Memory B cell (primary cell): ENCODE measurements at regions not wholly inside any gene's neighbourhood (a gene's known extent, or its start where the extent isn't known, plus 50 kb on each side); places are given as distances from the start of the nearest gene placed in this dataset.

ENCODE experiments used
- ATAC-seq: fragments of 150-1000 bp; cut with Tn5 transposase; 2 replicates; pipeline ENCODE4 v1.10.0; 2021; ENCODE audit warnings: low read depth, mild to moderate bottlenecking, moderate library complexity
- DNase-seq, 2 donors: peaks; one replicate each; pipeline ENCODE4 v3.0.0; 2022; ENCODE audit warnings: low spot score in 2 of 2
- H3K27ac Mint-ChIP-seq: one replicate; pipeline ENCODE4 v1.8.0; 2022; ENCODE audit warnings: mild to moderate bottlenecking, moderate library complexity, mixed read lengths
- H3K27me3 Mint-ChIP-seq: one replicate; pipeline ENCODE4 v1.8.0; 2022; ENCODE audit warnings: mixed read lengths
- H3K36me3 Mint-ChIP-seq: one replicate; pipeline ENCODE4 v1.8.0; 2022; ENCODE audit warnings: mild to moderate bottlenecking, mixed read lengths
- H3K4me1 Mint-ChIP-seq: one replicate; pipeline ENCODE4 v1.8.0; 2022; ENCODE audit warnings: mixed read lengths
- H3K4me3 Mint-ChIP-seq: one replicate; pipeline ENCODE4 v1.8.0; 2022; ENCODE audit warnings: mild to moderate bottlenecking, moderate library complexity, mixed read lengths
- H3K9me3 Mint-ChIP-seq: one replicate; pipeline ENCODE4 v1.8.0; 2022; ENCODE audit warnings: mixed read lengths

- ATAC-seq (no peak), DNase-seq (no peak)
- Mint-ChIP-seq H3K4me1 (no peaks in the 10 kb centered on the region), H3K27ac (no peak overlapping the region), H3K36me3 (no peaks in the 10 kb centered on the region), H3K4me3 (no peak overlapping the region), H3K27me3 (peaks cover 1% of the 10 kb centered on the region), H3K9me3 (no peaks in the 10 kb centered on the region)
Observed at GRCh38 chr10:78202386-78202785, 168.7 kb downstream of the RPS24 start.

DNA sequence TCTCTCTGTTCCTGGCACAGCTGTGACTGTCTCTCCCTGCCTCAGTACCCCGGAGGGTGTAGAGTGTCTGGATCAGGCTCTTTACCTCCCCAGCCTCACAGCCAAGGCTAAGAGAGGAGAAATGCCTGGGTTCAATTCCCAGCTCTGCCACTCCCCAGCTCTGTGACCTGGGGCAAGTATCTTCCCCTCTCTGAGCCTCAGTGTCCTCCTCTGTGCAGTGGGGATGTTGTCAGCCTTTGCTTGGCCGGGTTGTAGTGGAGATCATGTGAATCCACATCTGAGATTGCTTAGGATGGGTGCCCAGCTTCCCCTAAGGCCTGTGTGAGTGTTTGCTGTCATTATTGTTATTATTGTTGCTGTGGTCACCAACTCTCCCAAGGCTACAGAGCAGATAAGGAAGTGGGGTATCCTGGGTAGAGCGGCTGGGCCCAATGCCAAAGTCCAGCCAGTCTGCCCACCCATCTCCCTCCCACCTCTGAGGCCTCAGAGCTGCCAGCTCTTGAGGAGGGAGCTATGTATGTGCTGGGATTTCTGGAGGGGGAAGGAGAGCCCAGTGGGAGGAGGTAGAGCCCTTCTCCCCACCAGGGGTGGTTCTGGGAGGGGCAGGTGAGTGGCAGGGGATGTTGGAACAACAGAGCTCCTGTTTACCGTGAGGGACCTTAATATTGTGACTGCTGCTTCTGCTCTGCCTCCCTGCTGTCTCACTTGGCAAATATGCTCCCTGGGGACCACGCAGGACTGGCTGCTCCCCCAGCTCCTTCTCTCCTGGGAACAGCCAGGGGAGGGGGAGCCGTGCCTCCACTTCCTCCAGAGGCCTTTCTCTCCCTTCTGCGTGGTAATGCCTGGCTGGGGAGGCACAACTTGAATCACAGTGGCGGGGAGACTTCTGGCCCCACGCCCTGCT, 170.5 kb downstream of the RPS24 start:
- no peak for DNase-seq
- ATAC-seq = no peak
- Mint-ChIP-seq H3K4me1 (no peaks in the 10 kb centered on the region), H3K9me3 (no peaks in the 10 kb centered on the region), H3K27me3 (peaks cover 1% of the 10 kb centered on the region), H3K4me3 (no peak overlapping the region), H3K27ac (no peak overlapping the region), H3K36me3 (no peaks in the 10 kb centered on the region)

- H3K4me1 Mint-ChIP-seq = peaks cover 6% of the 10 kb centered on the region
- no peaks in the 10 kb centered on the region for H3K36me3 Mint-ChIP-seq
- H3K27ac Mint-ChIP-seq = no peak overlapping the region
- peaks cover 1% of the 10 kb centered on the region for H3K27me3 Mint-ChIP-seq
- ATAC-seq = no peak
- no peak for DNase-seq
- H3K4me3 Mint-ChIP-seq = no peak overlapping the region
- H3K9me3 Mint-ChIP-seq = no peaks in the 10 kb centered on the region
Observed at GRCh38 chr10:78205457-78206016, 171.9 kb downstream of the RPS24 start.

- Mint-ChIP-seq H3K27me3 (peaks cover 4% of the 10 kb centered on the region), H3K4me1 (peaks cover 8% of the 10 kb centered on the region), H3K36me3 (no peaks in the 10 kb centered on the region), H3K27ac (no peak overlapping the region), H3K9me3 (no peaks in the 10 kb centered on the region), H3K4me3 (no peak overlapping the region)
- DNase-seq = no peak
- ATAC-seq = no peak
Observed at GRCh38 chr10:78207216-78207615, 173.6 kb downstream of the RPS24 start.

- H3K27me3 Mint-ChIP-seq = peaks cover 3% of the 10 kb centered on the region
- DNase-seq = no peak
- H3K9me3 Mint-ChIP-seq = no peaks in the 10 kb centered on the region
- H3K36me3 Mint-ChIP-seq = no peaks in the 10 kb centered on the region
- no peak overlapping the region for H3K27ac Mint-ChIP-seq
- no peak for ATAC-seq
- H3K4me3 Mint-ChIP-seq = no peak overlapping the region
- H3K4me1 Mint-ChIP-seq = peaks cover 8% of the 10 kb centered on the region
Observed at GRCh38 chr10:78207776-78208175, 174.1 kb downstream of the RPS24 start.

DNA sequence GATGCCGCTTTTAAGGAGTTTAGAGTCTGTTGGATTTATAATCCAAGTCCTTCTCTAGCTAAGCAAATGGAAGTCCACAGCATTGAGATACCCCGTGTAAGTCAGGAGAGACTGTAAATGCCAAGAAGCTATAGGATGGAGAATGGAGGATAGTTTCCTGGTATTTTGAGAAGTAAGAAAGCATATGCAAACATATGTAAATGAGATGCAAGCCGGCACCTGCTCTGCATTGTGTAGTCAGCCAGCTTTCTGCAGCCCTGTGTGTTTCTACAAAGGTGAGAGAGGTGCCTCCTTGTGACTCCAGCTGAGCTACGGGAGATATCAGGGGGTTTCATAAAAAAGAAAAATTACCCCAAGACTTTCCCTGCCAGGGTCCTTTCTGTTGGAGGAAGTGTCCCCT, 176.3 kb downstream of the RPS24 start:
- H3K9me3 Mint-ChIP-seq = no peaks in the 10 kb centered on the region
- no peak overlapping the region for H3K27ac Mint-ChIP-seq
- DNase-seq (no peak), ATAC-seq (no peak)
- H3K36me3 Mint-ChIP-seq = no peaks in the 10 kb centered on the region
- no peak overlapping the region for H3K4me3 Mint-ChIP-seq
- H3K4me1 Mint-ChIP-seq = peaks cover 8% of the 10 kb centered on the region
- H3K27me3 Mint-ChIP-seq = peaks cover 10% of the 10 kb centered on the region

- H3K27me3 Mint-ChIP-seq = peaks cover 15% of the 10 kb centered on the region
- no peak for DNase-seq
- no peaks in the 10 kb centered on the region for H3K36me3 Mint-ChIP-seq
- no peak overlapping the region for H3K4me3 Mint-ChIP-seq
- no peak overlapping the region for H3K27ac Mint-ChIP-seq
- H3K9me3 Mint-ChIP-seq = no peaks in the 10 kb centered on the region
- H3K4me1 Mint-ChIP-seq = peaks cover 8% of the 10 kb centered on the region
- no peak for ATAC-seq
Observed at GRCh38 chr10:78210548-78210947, 176.9 kb downstream of the RPS24 start.

DNA sequence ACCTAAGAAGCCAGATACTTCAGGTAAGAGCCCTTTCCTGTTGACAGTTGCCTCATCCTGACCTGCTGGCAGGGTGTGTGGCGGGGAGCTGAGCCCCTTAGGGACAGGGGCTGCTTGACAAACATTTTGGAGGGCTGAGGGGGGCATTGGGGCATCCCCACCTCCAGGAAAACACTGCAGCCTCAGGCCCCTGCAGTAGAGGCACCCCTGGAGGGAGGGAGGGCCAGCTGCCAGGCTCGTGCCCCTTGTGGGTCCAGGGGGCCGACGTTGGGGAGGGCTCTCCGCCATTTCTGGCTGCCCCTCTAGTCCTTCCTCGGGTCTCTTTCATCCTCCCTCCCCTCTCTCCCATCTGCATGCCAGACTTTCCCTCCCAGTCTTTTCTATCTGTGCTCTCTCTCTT, 177.3 kb downstream of the RPS24 start:
- Mint-ChIP-seq H3K27ac (no peak overlapping the region), H3K27me3 (peaks cover 15% of the 10 kb centered on the region), H3K4me1 (peaks cover 8% of the 10 kb centered on the region), H3K9me3 (no peaks in the 10 kb centered on the region), H3K36me3 (no peaks in the 10 kb centered on the region), H3K4me3 (no peak overlapping the region)
- DNase-seq = no peak
- no peak for ATAC-seq

GRCh38 chr10:78211561-78212051, 177.9 kb downstream of the RPS24 start:
- no peak for DNase-seq
- ATAC-seq = no peak
- no peaks in the 10 kb centered on the region for H3K36me3 Mint-ChIP-seq
- peaks cover 8% of the 10 kb centered on the region for H3K4me1 Mint-ChIP-seq
- no peak overlapping the region for H3K4me3 Mint-ChIP-seq
- H3K27me3 Mint-ChIP-seq = peaks cover 18% of the 10 kb centered on the region
- H3K9me3 Mint-ChIP-seq = no peaks in the 10 kb centered on the region
- H3K27ac Mint-ChIP-seq = no peak overlapping the region

DNA sequence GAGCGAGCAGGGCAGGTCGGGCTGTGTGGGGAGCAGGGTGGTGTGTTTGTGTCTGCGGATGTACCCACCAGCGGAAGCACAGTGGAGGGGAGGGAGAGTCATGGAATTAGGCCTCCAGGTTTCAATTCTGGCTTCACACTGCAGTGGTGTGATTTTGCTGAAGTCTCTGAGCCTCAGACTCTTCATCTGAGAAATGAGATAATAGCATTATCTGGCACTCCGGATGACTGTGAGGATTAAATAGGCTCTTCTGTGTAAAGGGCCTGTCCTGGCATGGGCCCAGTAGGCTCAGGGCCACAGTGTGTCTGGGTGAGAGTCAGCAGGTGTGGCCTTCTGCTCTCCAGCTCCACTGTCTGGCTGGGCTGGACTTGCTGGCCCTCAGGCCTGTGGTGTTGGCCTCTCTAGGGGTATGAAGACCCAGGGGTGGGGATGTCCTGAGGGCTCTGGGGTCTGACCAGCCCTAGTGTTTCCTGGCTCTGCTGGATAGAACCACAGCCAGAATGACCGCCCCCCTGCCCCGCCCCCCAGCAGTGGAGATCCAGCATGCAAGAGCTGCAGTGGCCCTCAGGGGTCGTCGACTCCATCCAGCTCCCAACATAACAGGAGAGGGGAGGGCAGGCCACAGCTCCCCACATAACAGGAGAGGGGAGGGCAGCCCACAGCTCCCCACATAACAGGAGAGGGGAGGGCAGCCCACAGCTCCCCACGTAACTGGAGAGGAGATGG, 178.6 kb downstream of the RPS24 start:
- Mint-ChIP-seq H3K9me3 (no peaks in the 10 kb centered on the region), H3K4me3 (no peak overlapping the region), H3K4me1 (peaks cover 8% of the 10 kb centered on the region), H3K27me3 (peaks cover 19% of the 10 kb centered on the region), H3K27ac (no peak overlapping the region), H3K36me3 (no peaks in the 10 kb centered on the region)
- no peak for ATAC-seq
- DNase-seq = no peak

- Mint-ChIP-seq H3K4me3 (no peak overlapping the region), H3K36me3 (no peaks in the 10 kb centered on the region), H3K27me3 (peaks cover 20% of the 10 kb centered on the region), H3K27ac (no peak overlapping the region), H3K4me1 (peaks cover 8% of the 10 kb centered on the region), H3K9me3 (no peaks in the 10 kb centered on the region)
- ATAC-seq (no peak), DNase-seq (no peak)
Observed at GRCh38 chr10:78212786-78213175, 179.1 kb downstream of the RPS24 start.

DNA sequence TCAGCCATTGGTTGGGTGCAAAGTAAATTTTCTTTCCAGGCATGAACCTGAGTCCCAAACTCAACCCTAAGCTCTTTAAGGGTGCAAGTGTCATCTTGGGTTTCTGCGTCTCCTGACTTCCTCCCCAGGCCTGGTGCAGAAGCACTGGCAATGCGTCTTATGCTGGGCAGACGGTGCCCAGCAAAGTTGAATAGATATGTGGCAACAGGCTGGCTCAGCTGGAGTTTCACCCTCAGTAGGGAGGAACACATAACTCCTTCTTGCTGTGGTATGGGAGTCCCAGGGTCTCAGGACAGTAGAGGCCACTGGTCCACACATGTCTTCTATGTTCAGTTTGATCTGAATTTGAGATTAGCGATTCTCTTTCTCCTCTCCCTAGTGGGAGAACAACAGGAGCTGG, 181.3 kb downstream of the RPS24 start:
- no peak overlapping the region for H3K4me3 Mint-ChIP-seq
- no peaks in the 10 kb centered on the region for H3K36me3 Mint-ChIP-seq

GRCh38 chr10:78215645-78216044, 182.0 kb downstream of the RPS24 start:
- Mint-ChIP-seq H3K4me3 (no peak overlapping the region), H3K27ac (no peak overlapping the region), H3K27me3 (peaks cover 31% of the 10 kb centered on the region), H3K4me1 (peaks cover 2% of the 10 kb centered on the region), H3K9me3 (no peaks in the 10 kb centered on the region), H3K36me3 (no peaks in the 10 kb centered on the region)
- ATAC-seq = no peak
- no peak for DNase-seq

More for the DNA sequence above, 181.3 kb downstream of the RPS24 start:
- ATAC-seq (no peak), DNase-seq (no peak)
- peaks cover 29% of the 10 kb centered on the region for H3K27me3 Mint-ChIP-seq
- H3K9me3 Mint-ChIP-seq = no peaks in the 10 kb centered on the region
- no peak overlapping the region for H3K27ac Mint-ChIP-seq
- peaks cover 3% of the 10 kb centered on the region for H3K4me1 Mint-ChIP-seq

DNA sequence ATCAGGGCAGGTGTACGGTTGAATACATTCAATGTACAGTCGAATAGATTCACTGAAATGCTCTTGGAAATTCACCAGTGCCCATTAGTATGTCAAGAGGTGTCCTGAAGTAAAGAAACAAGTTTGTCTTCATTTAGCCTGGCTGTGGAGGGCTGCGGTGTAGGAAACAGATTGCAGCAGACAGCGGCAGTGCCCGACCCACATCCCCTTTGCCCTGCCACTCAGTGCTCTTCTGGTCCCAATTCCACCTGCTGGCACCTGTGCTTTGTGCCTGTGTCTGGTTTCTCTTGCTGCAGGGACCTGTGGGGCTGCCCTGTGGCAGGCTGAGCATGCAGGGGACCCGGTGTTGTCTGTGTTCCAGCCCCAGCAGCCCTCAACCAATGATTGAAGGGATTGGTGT, 183.7 kb downstream of the RPS24 start:
- Mint-ChIP-seq H3K4me1 (no peaks in the 10 kb centered on the region), H3K9me3 (no peaks in the 10 kb centered on the region), H3K27me3 (peaks cover 31% of the 10 kb centered on the region), H3K4me3 (no peak overlapping the region), H3K36me3 (no peaks in the 10 kb centered on the region), H3K27ac (no peak overlapping the region)
- no peak for ATAC-seq
- DNase-seq = no peak
